Gastroesophageal sphincter (tissue), 3 donors: ENCODE measurements at regions not wholly inside any gene's neighbourhood (a gene's known extent, or its start where the extent isn't known, plus 50 kb on each side); places are given as distances from the start of the nearest gene placed in this dataset.

ENCODE experiments used
- CTCF ChIP-seq, 4 experiments: fragments of 200-600 bp in 2 of 4; fragments of 450-650 bp in 2 of 4; sonication (generic) in 1 of 4; IDR thresholded peaks; one replicate each; pipeline ENCODE4 v1.5.1; 2017 to 2019; ENCODE audit warnings: antibody characterized with exemption in 4 of 4, mild to moderate bottlenecking in 2 of 4, moderate library complexity in 2 of 4
- EP300 ChIP-seq: sonication (generic); formaldehyde crosslinking; IDR thresholded peaks from one replicate; pipeline ENCODE4 v1.6.1; 2017; ENCODE audit warnings: antibody characterized with exemption, mild to moderate bottlenecking
- POLR2A ChIP-seq, 2 donors: fragments of 450-650 bp; IDR thresholded peaks; one replicate each; pipeline ENCODE4 v1.6.1; 2017; ENCODE audit warnings: antibody characterized with exemption in 2 of 2, mild to moderate bottlenecking in 2 of 2, moderate library complexity in 1 of 2
- POLR2AphosphoS5 ChIP-seq: sonication (generic); formaldehyde crosslinking; IDR thresholded peaks from one replicate; pipeline ENCODE4 v1.6.1; 2017; ENCODE audit warnings: antibody characterized with exemption

- TF ChIP-seq CTCF (IDR thresholded peaks at IDR 0.05) (no peak), POLR2A (IDR thresholded peaks at IDR 0.05) (no peak), POLR2AphosphoS5 (no peak), EP300 (no peak)
Measured at GRCh38 chr1:101142244-101142643, 94.6 kb upstream of the S1PR1 start.
